GM23338 (cell line): ENCODE measurements at regions not wholly inside any gene's neighbourhood (a gene's known extent, or its start where the extent isn't known, plus 50 kb on each side); places are given as distances from the start of the nearest gene placed in this dataset.

ENCODE experiments used
- ATAC-seq: fragments of 200-7000 bp; cut with Tn5 transposase; 3 replicates; pipeline ENCODE4 v1.9.1; 2020
- DNase-seq: peaks from one replicate; pipeline ENCODE4 v3.0.0-alpha.2; 2015; ENCODE audit warnings: low spot score
- H2AFZ ChIP-seq: fragments of 200-600 bp; sonication (generic); 2 replicates; pipeline ENCODE4 v1.8.0; 2016; ENCODE audit warnings: antibody characterized with exemption, mild to moderate bottlenecking, moderate library complexity
- H3F3A ChIP-seq: fragments of 200-600 bp; sonication (generic); replicated peaks from 2 replicates; pipeline ENCODE4 v1.8.0; 2017; ENCODE audit warnings: antibody characterized with exemption, mixed run types, low read depth
- H3K27ac ChIP-seq: fragments of 200-600 bp; sonication (generic); 2 replicates; pipeline ENCODE4 v1.6.1; 2016; ENCODE audit warnings: low read depth
- H3K27me3 ChIP-seq: fragments of 200-600 bp; sonication (generic); 2 replicates; pipeline ENCODE4 v1.8.0; 2016; ENCODE audit warnings: mild to moderate bottlenecking, mixed run types, moderate library complexity; ENCODE audit not compliant: insufficient read depth
- H3K36me3 ChIP-seq: fragments of 200-600 bp; sonication (generic); 2 replicates; pipeline ENCODE4 v1.8.0; 2016; ENCODE audit warnings: mild to moderate bottlenecking; ENCODE audit not compliant: insufficient read depth
- H3K4me1 ChIP-seq: fragments of 200-600 bp; sonication (generic); 2 replicates; pipeline ENCODE4 v1.8.0; 2016; ENCODE audit warnings: mild to moderate bottlenecking, moderate library complexity; ENCODE audit not compliant: insufficient read depth
- H3K4me2 ChIP-seq: fragments of 200-600 bp; sonication (generic); 2 replicates; pipeline ENCODE4 v1.7.1; 2017; ENCODE audit warnings: mixed run types
- H3K4me3 ChIP-seq: fragments of 200-600 bp; sonication (generic); 2 replicates; pipeline ENCODE4 v1.6.1; 2016; ENCODE audit warnings: mixed run types
- H3K79me2 ChIP-seq: fragments of 200-600 bp; sonication (generic); replicated peaks from 2 replicates; pipeline ENCODE4 v1.8.0; 2017; ENCODE audit warnings: mild to moderate bottlenecking; ENCODE audit not compliant: insufficient read depth
- H3K9me2 ChIP-seq: fragments of 200-600 bp; sonication (generic); 2 replicates; pipeline ENCODE4 v1.8.0; 2017; ENCODE audit not compliant: insufficient read depth
- H4K20me1 ChIP-seq: fragments of 200-600 bp; sonication (generic); replicated peaks from 2 replicates; pipeline ENCODE4 v1.8.0; 2017; ENCODE audit warnings: mild to moderate bottlenecking; ENCODE audit not compliant: insufficient read depth
- H3K27ac Mint-ChIP-seq: 2 replicates; pipeline ENCODE4 v1.8.0; 2020; ENCODE audit warnings: inconsistent platforms, mild to moderate bottlenecking, moderate library complexity, mixed read lengths
- H3K27me3 Mint-ChIP-seq: 3 replicates; pipeline ENCODE4 v1.8.0; 2022; ENCODE audit warnings: low read depth, mild to moderate bottlenecking, moderate library complexity, mixed read lengths, inconsistent platforms; ENCODE audit not compliant: insufficient read depth, poor library complexity
- H3K36me3 Mint-ChIP-seq: 3 replicates; pipeline ENCODE4 v1.8.0; 2021; ENCODE audit warnings: low read depth, mild to moderate bottlenecking, inconsistent platforms, moderate library complexity, mixed read lengths
- H3K4me1 Mint-ChIP-seq: 3 replicates; pipeline ENCODE4 v1.8.0; 2020; ENCODE audit warnings: mild to moderate bottlenecking, inconsistent platforms, mixed read lengths
- H3K4me3 Mint-ChIP-seq: 3 replicates; pipeline ENCODE4 v1.8.0; 2021; ENCODE audit warnings: moderate library complexity, mild to moderate bottlenecking, inconsistent platforms, mixed read lengths
- H3K9me3 Mint-ChIP-seq: 3 replicates; pipeline ENCODE4 v1.8.0; 2020; ENCODE audit warnings: moderate library complexity, mild to moderate bottlenecking, inconsistent platforms, mixed read lengths
- CREB1 ChIP-seq: fragments of 250-450 bp; sonication (Bioruptor Pico); IDR thresholded peaks from 2 replicates; pipeline ENCODE4 v1.5.0; 2020; ENCODE audit warnings: low read depth, mild to moderate bottlenecking, moderate library complexity
- CTCF ChIP-seq, 2 experiments: fragments of 200-600 bp in 1 of 2; sonication (generic) in 1 of 2; conservative IDR thresholded peaks; 2 replicates each; pipeline versions ENCODE4 v1.5.1 to v1.6.1; 2016 to 2017; ENCODE audit warnings: antibody characterized with exemption in 2 of 2, low read depth in 2 of 2, mild to moderate bottlenecking in 2 of 2, moderate library complexity in 1 of 2
- EZH2 ChIP-seq: fragments of 200-600 bp; sonication (generic); IDR thresholded peaks from one replicate; pipeline ENCODE4 v1.8.0; 2017; ENCODE audit warnings: antibody characterized with exemption, mild to moderate bottlenecking, low read depth; ENCODE audit not compliant: unreplicated experiment
- EZH2phosphoT487 ChIP-seq: fragments of 200-600 bp; sonication (generic); IDR thresholded peaks from one replicate; pipeline ENCODE4 v1.8.1; 2018; ENCODE audit warnings: antibody characterized with exemption; ENCODE audit not compliant: unreplicated experiment
- JUNB ChIP-seq: IDR thresholded peaks from one replicate; pipeline ENCODE4 v1.6.1; 2016; ENCODE audit warnings: antibody characterized with exemption; ENCODE audit not compliant: unreplicated experiment
- NANOG ChIP-seq: IDR thresholded peaks from 2 replicates; pipeline ENCODE4 v1.6.1; 2016; ENCODE audit warnings: antibody characterized with exemption, borderline replicate concordance
- POLR2AphosphoS5 ChIP-seq: IDR thresholded peaks from 2 replicates; pipeline ENCODE4 v1.6.1; 2016; ENCODE audit warnings: antibody characterized with exemption, low read depth
- STAT1 ChIP-seq: IDR thresholded peaks from one replicate; pipeline ENCODE4 v1.6.1; 2016; ENCODE audit warnings: antibody characterized with exemption; ENCODE audit not compliant: unreplicated experiment
- ZNF114 ChIP-seq: fragments of 250-450 bp; sonication (Bioruptor Pico); IDR thresholded peaks from 2 replicates; pipeline ENCODE4 v1.5.0; 2020; ENCODE audit warnings: mild to moderate bottlenecking, moderate library complexity
- ZNF331 ChIP-seq: fragments of 250-450 bp; sonication (Bioruptor Pico); IDR thresholded peaks from 2 replicates; pipeline ENCODE4 v1.5.0; 2020; ENCODE audit warnings: low read depth, mild to moderate bottlenecking, moderate library complexity
- ZNF462 ChIP-seq: fragments of 250-450 bp; sonication (Bioruptor Pico); IDR thresholded peaks from 2 replicates; pipeline ENCODE4 v1.5.0; 2020; ENCODE audit warnings: mild to moderate bottlenecking, moderate library complexity
- TF ChIP-seq, protein P1 (sequence below): IDR thresholded peaks from 2 replicates; pipeline ENCODE4 v1.6.1; 2016; ENCODE audit warnings: antibody characterized with exemption

DNA sequence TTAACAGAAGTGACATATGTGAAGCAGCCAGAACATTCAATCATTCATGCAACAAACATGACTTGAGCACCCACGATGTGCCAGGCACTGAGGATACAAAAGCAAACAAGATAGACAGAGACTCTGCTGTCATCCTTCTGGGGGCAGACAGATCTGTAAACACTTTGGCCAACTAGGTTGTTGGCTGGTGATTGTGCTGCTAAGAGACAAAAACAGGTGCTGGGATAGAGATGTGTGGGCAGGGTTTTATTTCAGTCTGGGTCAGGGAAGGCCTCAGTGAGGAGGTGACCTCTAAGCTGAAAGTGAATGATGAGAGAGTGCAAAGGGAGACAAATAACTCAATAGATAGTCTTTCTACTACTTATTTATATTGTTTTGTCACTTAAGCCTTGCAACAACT lies 147.0 kb upstream of the VEPH1 start:
- Histone ChIP-seq H4K20me1 (no peaks in the 10 kb centered on the region), H3F3A (no peaks in the 10 kb centered on the region), H3K27me3 (no peaks in the 10 kb centered on the region), H3K4me2 (no peak overlapping the region), H3K79me2 (no peaks in the 10 kb centered on the region), H2AFZ (no peak overlapping the region), H3K36me3 (no peaks in the 10 kb centered on the region), H3K9me2 (no peaks in the 10 kb centered on the region), H3K4me3 (no peak overlapping the region), H3K27ac (no peak overlapping the region), H3K4me1 (no peaks in the 10 kb centered on the region)
- Mint-ChIP-seq H3K4me3 (no peak overlapping the region), H3K9me3 (no peaks in the 10 kb centered on the region), H3K4me1 (no peaks in the 10 kb centered on the region), H3K27ac (no peak overlapping the region), H3K27me3 (no peaks in the 10 kb centered on the region), H3K36me3 (no peaks in the 10 kb centered on the region)
- ATAC-seq (no peak), DNase-seq (no peak)
- TF ChIP-seq CTCF (conservative IDR thresholded peaks at IDR 0.05; ENCODE audit: low read depth in 2 of 2) (no peak), JUNB (no peak)

GRCh38 chr3:157649511-157649910 lies 146.3 kb upstream of the VEPH1 start:
- Histone ChIP-seq H2AFZ (no peak overlapping the region), H3K4me2 (no peak overlapping the region), H3K4me1 (no peaks in the 10 kb centered on the region), H3K4me3 (no peak overlapping the region), H3F3A (no peaks in the 10 kb centered on the region), H4K20me1 (no peaks in the 10 kb centered on the region), H3K79me2 (no peaks in the 10 kb centered on the region), H3K9me2 (no peaks in the 10 kb centered on the region), H3K27ac (no peak overlapping the region), H3K27me3 (no peaks in the 10 kb centered on the region), H3K36me3 (no peaks in the 10 kb centered on the region)
- Mint-ChIP-seq H3K27ac (no peak overlapping the region), H3K4me1 (no peaks in the 10 kb centered on the region), H3K9me3 (no peaks in the 10 kb centered on the region), H3K4me3 (no peak overlapping the region), H3K36me3 (no peaks in the 10 kb centered on the region), H3K27me3 (no peaks in the 10 kb centered on the region)
- DNase-seq, result no peak
- ATAC-seq, result no peak
- no peak for TF ChIP-seq NANOG
- TF ChIP-seq ZNF331 (CRISPR knock-in tag), result no peak
- no peak for TF ChIP-seq STAT1
- TF ChIP-seq EZH2phosphoT487, result no peak
- TF ChIP-seq JUNB, result no peak
- no peak for TF ChIP-seq ZNF462 (CRISPR knock-in tag)
- TF ChIP-seq CTCF (conservative IDR thresholded peaks at IDR 0.05; ENCODE audit: low read depth in 2 of 2), result no peak
- no peak for TF ChIP-seq POLR2AphosphoS5
- TF ChIP-seq CREB1 (CRISPR knock-in tag), result no peak
- TF ChIP-seq, protein P1, sequence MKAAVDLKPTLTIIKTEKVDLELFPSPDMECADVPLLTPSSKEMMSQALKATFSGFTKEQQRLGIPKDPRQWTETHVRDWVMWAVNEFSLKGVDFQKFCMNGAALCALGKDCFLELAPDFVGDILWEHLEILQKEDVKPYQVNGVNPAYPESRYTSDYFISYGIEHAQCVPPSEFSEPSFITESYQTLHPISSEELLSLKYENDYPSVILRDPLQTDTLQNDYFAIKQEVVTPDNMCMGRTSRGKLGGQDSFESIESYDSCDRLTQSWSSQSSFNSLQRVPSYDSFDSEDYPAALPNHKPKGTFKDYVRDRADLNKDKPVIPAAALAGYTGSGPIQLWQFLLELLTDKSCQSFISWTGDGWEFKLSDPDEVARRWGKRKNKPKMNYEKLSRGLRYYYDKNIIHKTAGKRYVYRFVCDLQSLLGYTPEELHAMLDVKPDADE, result no peak
- no peak for TF ChIP-seq EZH2
- TF ChIP-seq ZNF114 (CRISPR knock-in tag), result no peak
